NCI-H2227 (cell line): ENCODE measurements at regions not wholly inside any gene's neighbourhood (a gene's known extent, or its start where the extent isn't known, plus 50 kb on each side); places are given as distances from the start of the nearest gene placed in this dataset.

Experiments
- DNase-seq: peaks from one replicate; lab custom pipeline; 2025; ENCODE audit not compliant: unreplicated experiment; lab: John Stamatoyannopoulos, UW

DNA sequence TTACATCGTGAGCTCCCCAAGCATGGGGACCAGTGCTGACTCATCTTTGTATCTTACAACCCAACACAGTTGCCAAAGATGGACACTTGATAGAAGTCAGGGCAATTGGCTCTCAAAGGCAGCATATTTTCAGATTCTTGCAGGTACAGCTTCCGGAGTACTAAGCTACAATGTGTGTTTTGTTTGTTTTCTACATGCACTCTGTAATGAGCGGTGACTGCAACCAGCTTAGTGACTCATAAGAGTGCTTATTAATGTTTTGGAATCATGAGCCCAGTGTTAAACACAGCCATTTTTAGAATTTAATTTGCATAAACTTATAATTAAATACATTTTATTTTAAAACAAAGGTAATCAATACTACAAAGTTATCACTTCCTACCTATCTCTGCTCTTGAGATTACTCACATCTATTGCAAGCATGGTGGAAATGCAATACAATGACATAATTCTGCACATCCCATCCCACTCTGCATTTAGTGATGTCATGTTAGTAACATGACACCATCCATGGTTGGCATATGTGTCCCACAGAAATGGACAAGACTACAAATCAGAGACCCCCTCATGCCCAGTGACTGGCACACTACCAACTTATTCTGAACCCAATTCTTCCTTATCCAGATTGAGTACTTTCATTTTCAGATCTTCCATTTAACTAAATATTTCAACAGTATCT is 399.8 kb upstream of the ST6GAL2 start:
- no peak for DNase-seq

DNA sequence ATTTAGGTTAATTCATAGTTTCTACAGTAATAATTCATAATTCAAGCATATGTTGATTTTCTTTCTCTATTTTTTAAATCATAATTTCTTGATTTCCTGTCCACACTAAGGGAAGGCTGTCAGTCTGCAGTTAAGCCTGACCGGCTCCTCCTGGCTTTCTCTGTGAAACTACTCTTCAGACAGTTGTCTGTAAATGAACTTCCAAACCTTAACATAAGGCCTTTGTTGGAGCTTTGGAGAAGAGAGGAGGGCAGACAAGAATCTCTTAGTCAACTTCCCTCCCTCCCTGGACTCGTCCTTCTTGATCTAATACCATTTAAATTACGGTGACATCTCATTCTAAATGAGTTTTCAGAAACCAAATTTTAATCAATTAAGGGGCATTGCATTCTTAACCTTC is 404.1 kb upstream of the ST6GAL2 start:
- no peak for DNase-seq

DNA sequence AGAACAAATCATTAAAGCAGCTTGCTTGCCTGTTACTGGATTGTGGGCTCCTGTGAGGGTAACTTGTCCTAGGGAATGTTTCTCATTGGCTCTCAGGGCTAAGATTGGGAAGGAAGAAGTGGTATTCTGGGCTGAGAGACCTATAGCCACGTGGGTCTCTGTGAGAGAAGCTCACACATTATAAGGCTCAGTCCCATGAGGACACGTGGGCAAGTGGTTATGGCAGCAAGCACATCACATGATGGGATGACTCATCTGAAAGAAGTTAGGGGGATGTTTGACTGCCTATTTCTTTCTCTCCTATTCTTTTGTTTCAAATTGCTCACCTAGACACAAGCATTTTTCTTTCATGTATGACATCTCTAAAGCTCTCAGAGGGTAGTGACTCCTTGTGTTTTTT is 418.0 kb upstream of the ST6GAL2 start:
- no peak for DNase-seq

DNA sequence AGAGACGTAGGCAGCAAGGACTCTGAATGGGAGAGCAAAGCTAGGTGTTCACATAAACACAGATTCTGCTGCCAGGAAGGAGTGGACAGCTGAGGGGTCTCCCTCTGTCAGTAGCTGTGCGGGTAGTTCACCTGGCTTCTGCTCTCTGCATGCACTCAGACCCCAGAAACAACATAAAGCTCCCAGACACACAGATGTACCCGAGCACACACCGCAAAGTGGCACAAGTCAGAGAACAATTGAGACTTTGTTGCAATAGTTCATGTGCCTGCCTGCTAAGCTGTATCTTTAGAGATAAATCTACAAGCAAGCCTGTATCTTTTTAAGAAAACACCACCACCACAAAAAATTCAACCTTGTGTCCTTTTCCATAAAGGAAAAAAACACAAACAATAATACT is 420.0 kb upstream of the ST6GAL2 start:
- DNase-seq, result no peak

DNA sequence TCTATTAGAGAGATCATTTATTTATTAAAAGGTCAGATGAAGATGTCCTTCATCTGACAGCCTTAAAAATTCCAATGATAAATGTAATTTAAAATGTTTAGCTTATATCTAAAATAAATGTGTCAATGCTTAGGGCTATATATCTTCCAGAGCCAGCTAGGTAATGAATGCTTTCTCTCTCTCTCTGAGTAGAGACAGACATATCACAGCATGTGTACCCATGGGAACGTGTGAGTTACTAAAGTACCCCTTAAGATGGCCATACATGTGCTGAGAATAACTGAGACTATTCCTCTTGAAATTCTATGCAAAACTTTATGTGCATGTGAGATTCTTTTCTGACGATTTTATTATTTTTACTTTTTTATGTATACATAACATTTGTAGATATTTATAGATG is 420.9 kb upstream of the ST6GAL2 start:
- DNase-seq, result no peak

DNA sequence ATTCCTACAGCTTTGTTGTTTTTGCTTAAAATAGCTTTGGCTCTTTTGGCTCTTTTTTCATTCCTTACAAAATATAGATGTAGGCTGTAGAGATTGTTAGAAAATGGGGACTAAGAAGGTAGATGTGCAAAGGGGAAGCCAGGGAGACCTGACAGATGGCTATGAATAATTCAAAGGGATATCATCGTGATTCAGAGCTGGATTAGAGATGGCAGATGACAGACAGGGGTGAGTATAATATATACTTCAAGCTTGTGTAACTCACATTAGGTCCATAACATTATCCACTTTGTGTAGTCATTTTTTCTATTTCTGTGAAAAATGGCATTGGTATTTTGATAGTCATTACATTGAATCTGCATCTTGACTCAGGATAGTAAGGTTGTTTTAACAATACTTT is 422.9 kb upstream of the ST6GAL2 start:
- DNase-seq, result no peak

DNA sequence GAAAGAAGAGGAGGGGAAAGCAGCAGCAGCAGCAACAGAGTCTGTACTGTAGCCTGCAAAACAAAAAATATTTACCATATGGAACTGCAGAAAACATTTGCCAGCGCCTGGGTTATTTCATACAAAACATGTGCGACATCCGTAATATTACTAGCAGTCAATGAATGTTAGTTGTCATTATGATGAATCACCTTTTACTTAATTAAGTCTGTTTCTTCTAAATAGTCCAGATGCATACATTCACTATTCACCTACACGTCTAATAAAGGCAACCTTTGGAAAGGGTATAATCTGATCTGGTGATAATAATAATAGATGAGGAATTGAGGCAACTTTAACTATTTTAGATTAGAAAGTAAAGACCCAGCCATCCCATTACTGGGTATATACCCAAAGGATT is 426.3 kb upstream of the ST6GAL2 start:
- no peak for DNase-seq

DNA sequence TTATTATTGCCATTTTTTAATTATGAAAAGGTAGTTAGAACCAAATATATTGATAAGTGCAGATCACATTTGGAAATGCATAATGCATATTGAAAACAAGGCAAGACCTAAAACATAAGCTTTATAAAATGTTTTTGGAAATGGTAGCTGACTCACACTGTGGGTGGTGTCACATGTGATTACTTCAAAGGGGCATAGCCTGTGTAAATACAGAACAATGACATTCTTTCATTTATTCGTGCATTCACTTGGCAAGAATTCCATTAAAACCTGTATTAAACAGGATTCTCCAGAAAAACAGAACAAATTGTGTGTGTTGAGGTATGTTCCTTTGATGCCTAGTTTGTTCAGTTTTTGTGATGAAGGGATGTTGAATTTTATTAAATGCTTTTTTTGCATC is 427.3 kb upstream of the ST6GAL2 start:
- DNase-seq, result no peak

DNA sequence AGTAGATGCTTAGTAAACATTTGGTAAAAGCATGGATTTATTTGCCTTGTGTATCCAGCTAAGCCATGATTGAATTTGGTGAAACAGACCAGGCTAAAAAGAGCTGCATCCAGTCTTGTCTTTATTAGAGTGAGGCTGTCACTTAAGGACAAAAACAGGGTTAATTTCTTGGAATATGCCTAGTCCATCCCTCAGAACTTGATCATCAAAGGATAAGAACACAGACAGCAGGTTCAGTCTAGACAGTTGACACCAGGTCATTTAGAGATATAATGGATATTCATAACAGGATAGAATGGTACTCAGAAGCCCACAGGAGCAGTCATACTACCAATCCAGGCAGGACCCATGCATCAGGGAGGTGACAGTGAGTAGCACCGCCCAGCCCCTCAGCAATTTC is 434.9 kb upstream of the ST6GAL2 start:
- DNase-seq, result no peak

DNA sequence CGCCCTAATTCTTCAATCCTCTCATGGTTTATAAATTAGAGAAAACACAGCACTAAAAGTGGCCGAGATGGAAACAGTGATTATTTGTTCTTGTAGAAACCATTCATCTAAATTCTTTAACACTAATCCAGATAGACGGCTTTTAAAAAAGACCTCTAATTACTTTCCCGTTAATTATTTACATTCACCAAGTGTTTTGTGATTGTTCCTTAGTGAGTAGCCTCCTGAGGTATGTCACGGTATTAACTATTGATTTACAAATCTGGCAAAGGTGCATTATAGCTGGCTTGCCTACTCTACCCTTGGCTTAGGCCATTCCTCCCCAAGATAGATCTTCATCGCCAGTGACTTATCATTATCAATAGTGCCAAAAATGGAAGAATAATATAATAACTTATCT is 436.4 kb upstream of the ST6GAL2 start:
- no peak for DNase-seq

DNA sequence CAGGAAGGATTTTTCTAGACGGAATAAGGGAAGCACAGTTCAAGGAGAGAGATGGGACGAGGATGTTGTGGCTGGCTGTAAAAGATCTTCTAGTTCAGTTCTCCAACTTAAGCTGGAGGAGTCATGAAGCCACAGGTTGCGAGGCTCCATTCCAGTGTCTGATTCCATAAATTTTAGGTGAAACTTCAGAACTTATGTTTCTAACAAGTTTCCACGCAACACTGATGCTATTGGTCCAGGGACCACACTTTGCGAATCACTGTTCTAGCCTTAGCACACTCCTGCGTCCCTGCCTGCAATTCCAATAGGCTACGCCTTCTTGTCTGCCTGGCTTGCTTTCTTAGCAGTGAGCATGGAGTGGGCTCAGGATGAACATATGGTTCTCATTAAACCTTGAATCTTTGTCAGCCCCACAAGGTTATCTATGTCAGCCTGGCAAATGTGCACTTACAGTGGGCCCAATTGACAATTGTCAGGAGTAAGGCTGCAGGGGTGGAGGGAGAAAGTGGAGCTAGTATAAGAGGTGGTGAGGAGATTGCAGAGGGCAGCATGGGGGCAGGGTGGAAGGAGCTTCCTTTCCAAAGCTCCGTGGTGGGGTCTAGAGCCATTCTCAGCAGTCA is 438.1 kb upstream of the ST6GAL2 start:
- DNase-seq, result no peak

DNA sequence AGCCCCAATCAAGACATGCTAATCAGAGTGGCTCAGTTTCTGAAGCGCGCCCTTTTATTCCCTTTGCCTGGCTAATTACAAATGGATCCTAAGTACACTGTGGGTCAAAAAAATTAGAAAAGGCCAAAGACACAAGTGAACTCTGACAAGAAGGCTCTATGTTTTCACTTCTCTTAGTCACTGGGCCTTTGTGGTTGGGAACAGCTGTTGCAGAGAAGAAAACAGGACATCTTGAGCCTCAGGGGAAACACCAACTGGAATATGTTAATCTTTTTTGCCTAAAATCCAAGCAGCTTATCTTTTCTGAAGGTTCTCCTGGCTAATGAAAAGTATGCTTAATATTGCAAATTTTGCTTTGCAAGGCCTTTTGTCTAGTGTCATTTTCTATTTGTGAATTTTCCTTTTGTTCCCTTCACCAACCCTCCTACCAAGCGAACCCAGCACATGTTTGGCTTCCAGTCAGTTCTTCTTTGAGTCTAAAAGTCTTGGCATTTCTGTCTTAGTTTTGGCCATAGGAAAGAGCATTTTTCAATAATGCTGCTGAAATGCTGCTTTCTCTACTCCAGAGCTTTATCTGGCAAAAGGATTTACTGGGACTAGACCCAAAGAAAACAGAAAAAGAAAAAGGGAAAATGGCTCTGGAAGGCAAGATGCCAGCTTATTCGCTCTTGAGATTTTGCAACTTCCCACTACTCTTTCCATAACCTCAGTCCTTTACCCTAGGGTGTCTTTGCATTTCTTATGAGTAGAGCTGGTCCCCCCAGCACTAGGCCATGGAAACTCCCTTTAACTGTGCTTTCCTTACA is 440.2 kb upstream of the ST6GAL2 start:
- DNase-seq, result no peak

DNA sequence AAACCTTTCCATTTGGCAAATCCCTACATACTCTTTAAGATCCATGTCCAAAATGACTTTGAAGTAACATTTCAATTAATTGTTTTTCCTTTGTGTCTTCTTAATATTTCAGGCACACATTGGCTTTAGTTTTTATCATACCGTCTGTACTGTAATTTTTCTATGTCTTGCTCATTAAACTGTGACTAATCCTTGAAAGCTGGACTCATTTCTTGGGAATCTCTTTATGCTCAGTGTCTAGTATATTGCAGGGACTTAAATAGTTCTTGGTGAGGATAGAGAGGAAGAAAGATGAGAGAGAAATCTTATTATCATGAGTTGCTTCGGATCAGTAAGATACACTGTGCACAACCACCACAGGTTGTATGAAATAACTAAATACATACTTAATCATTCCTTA is 448.3 kb upstream of the ST6GAL2 start:
- no peak for DNase-seq

DNA sequence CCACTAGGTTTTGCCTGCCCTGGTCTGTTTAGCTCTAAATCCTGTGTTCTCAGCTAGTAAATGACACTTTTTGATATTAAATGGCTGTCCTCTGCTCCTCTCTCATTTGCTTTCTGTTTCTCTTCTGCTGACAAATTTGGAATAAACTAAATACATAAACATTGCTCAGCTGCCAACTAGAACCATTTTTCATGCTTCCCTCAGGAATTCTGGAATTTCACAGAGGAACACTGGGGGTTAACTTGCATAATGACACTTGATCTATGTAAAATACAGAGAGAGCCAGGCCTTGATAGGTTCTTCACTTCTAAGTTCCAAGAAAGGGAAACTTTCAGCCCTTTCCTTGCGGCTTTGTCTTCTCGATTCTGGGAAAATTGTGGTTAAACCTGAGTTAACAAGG is 450.6 kb upstream of the ST6GAL2 start:
- DNase-seq, result no peak

DNA sequence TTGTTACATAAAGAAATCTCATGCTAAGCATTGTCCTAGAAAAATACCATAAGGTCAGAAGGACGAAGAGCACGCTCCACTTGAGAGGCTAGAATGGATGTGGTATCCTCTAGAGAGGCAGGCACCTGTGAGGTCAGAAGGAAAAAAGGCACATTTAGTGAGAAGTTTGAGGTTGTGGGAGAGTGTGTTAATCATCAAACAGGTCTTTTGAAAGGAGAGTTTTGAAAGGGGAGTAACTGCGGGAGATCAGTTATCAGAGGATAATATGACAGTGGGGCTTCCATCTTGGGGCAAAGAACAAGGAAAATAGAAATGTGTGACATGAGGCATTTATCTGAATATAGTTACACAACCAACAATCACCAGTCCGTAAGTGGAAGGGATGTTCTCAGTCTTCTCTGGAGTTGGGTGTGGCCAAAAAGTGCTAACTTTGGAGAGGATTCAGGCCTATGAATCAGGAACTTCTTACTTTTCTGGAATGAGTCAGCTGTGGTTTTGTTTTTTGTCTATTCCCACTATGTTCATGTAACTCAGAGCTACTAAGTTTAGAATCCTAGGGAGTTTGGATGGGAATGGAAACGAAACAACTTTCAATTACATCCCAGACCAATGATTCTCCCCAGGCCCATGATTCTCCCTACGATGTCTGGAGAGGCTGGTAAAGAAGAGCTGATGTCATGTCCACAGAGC is 451.4 kb upstream of the ST6GAL2 start:
- DNase-seq, result no peak

DNA sequence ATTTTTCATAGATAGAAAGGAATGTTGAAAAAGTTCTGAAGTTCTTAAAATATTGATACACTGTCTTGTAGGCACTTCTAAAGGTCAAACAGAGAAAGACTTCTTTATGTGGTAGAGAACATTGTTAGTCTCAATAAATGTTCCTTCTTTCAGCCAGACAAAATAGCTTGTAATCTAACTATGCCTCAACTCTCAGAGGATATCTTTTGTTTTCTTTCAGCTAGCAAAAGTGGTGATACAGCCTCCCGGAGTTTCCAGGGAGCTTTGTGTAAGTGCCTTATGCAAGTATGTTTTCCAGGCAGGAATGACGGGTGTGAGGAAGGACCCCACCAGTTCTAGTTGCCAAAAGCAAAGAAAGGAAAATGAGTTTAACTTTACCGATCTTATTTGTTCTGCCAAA is 452.1 kb upstream of the ST6GAL2 start:
- DNase-seq, result no peak

DNA sequence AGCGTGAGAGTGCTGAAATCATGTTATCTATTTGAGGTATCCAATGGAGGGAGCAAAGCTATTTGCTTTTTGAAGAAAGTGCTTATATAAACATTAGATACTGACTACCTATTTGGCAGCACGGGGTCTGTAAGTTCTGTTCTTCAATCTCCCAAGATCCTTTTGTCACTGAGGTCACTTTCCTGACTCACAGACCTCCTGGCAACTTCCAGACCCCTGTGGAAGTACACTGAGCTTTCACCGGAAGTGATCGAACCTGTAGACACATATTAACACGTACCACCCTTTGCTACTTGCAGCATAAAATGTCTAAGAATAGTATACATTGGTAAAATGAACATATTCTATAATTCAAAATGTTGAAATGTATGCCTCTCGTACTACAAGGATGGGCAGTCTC is 452.6 kb upstream of the ST6GAL2 start:
- no peak for DNase-seq

DNA sequence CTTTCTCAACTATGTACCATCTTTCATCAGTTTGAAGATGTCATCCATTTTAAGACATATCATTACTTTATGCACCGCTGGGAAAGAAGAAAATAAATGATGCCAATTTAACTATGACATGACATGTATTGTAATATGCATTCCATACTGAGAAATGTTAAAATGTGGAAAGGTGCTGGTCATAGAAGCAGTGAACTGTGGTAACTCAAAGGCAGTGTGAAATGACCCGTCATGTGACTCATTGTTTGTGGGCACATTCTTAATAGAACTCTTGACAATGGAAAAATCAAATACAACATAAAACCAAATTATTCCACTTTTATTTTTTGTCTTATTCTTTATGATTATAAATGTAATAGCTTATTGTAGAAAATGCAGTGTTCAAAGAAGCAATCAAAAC is 455.0 kb upstream of the ST6GAL2 start:
- no peak for DNase-seq

DNA sequence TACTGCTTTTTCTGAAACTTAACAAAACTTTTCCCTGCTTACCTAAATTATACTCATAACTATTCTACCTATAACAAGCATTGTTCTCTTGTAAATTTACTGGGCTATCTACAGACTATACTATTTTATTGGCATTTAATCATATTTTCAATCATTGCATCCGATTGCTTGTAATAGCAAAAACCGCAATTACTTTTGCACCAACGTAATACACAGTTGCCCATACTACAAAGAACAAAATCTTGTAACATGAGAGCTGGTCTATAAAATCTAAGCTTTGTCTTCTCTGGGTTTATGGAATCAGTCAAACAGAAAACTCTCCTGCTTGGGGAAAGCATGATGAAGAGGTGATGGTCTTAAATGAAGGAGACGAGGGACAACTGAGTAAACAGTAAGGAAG is 463.4 kb upstream of the ST6GAL2 start:
- no peak for DNase-seq

DNA sequence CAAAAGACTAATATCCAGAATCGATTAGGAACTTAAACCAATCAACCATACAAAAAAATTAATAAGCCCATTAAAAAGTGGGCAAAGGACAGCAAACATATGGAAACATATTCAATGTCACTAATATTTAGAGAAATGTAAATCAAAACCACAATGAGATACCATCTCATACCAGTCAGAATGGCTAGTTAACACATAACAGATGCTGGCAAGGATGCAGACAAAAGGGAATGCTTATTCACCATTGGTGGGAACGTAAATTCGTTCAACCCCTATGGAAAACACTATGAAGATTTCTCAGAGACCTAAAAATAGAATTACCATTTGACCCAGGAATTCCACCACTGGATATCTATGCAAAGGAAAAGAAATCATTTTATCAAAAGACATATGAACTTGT is 468.2 kb upstream of the ST6GAL2 start:
- no peak for DNase-seq

DNA sequence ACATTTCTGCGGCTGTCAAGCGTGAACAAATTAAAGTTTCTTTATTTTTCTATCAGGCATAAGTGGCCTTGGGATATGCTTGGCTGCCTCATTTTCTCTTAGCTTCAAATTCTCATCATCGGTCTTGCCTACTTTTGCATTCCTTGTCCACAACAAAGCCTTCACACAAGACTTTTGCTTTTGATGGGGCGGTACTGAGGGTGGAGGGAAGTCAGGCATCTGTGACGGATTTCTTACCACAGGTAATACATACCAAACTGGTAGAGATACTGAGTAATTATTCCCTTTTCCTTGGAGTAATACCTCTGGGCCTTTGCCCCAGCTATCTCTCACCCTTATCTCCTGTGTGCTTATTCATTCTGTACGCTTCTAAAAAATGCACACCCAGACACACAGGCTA is 468.3 kb upstream of the RGPD4 start:
- no peak for DNase-seq

DNA sequence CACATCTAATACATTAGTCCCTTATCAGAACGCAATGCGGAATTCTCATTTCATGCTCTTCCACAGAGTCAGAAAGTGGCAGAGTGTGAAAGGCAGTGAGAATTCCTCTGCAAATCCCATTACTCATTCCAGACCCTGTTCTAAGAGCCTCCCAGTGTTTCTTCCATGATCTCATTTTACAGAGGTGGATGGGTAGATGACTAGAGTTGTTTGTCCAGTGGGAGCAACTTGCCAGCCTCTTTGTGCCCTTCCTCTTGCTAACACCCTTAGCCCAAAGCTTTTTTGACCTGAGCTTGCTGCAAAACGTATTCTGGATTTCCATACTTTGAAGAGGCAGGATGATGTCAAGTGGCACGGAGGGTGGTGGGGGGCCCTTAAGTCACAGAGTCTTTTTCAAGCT is 467.7 kb upstream of the RGPD4 start:
- DNase-seq, result no peak
